Mammary epithelial cell (primary cell): ENCODE measurements at regions not wholly inside any gene's neighbourhood (a gene's known extent, or its start where the extent isn't known, plus 50 kb on each side); places are given as distances from the start of the nearest gene placed in this dataset.

Source experiments
- EZH2 ChIP-seq: IDR thresholded peaks from 2 replicates; pipeline ENCODE4 v1.6.1; 2012; ENCODE audit warnings: low read length, inconsistent platforms, borderline replicate concordance
- TF ChIP-seq, protein P1 (sequence below), 2 donors: IDR thresholded peaks in 1 of 2; conservative IDR thresholded peaks in 1 of 2; 2 replicates each; pipeline ENCODE4 v1.5.1; 2011 to 2012; ENCODE audit warnings: inconsistent platforms in 2 of 2, low read length in 2 of 2, mild to moderate bottlenecking in 2 of 2, control low read depth in 1 of 2, low read depth in 1 of 2; ENCODE audit not compliant: insufficient read depth in 1 of 2; ENCODE audit errors: extremely low read depth in 1 of 2

DNA sequence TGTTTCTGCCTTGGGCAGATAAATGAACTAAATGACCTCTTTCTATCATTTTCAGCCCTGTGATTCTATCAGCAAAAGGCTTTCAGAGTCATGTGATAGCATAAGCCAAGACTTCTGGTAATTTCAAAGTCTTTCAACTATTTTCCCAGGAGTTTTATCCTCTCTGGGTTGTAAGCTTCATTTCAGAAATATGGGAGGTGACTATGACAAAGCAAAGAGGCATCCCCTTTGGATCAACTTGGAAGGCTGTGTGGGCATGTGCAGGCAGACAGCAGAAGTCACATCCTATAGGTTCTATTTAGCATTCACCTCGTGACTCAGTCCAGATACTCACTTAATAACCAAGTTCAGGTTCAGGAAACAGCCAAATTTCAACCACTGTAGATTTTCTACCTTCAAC, 149.0 kb upstream of the FST start:
- TF ChIP-seq, protein P1, sequence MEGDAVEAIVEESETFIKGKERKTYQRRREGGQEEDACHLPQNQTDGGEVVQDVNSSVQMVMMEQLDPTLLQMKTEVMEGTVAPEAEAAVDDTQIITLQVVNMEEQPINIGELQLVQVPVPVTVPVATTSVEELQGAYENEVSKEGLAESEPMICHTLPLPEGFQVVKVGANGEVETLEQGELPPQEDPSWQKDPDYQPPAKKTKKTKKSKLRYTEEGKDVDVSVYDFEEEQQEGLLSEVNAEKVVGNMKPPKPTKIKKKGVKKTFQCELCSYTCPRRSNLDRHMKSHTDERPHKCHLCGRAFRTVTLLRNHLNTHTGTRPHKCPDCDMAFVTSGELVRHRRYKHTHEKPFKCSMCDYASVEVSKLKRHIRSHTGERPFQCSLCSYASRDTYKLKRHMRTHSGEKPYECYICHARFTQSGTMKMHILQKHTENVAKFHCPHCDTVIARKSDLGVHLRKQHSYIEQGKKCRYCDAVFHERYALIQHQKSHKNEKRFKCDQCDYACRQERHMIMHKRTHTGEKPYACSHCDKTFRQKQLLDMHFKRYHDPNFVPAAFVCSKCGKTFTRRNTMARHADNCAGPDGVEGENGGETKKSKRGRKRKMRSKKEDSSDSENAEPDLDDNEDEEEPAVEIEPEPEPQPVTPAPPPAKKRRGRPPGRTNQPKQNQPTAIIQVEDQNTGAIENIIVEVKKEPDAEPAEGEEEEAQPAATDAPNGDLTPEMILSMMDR (conservative IDR thresholded peaks at IDR 0.05 in 1 of 2, IDR thresholded peaks at IDR 0.05 in 1 of 2; ENCODE audit: extremely low read depth in 1 of 2, insufficient read depth in 1 of 2, low read depth in 1 of 2, low read length in 2 of 2), result no peak
- TF ChIP-seq EZH2, result no peak
